ENCODE measurements at regions not wholly inside any gene's neighbourhood (a gene's known extent, or its start where the extent isn't known, plus 50 kb on each side); places are given as distances from the start of the nearest gene placed in this dataset.

DNA sequence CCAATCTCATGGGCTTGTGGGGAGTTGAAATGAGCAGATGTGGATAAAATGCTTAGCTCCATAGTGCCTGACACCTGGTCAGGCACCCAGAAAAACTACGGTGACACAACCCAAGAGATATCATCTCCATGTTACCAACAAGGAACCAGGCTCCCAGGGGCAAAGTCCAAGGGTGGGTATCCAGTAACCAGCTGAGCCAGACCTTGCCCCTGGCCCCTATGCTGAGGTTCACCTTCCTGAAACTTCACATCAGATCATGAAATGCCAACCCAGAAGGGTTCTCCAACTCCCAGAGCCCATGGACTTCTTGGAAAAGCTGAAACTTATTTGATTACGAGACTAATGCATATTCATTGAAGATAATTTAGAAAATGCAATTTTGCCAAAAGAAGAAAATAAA is 141.8 kb upstream of the KCNG1 start:
- TF ChIP-seq, protein P1, sequence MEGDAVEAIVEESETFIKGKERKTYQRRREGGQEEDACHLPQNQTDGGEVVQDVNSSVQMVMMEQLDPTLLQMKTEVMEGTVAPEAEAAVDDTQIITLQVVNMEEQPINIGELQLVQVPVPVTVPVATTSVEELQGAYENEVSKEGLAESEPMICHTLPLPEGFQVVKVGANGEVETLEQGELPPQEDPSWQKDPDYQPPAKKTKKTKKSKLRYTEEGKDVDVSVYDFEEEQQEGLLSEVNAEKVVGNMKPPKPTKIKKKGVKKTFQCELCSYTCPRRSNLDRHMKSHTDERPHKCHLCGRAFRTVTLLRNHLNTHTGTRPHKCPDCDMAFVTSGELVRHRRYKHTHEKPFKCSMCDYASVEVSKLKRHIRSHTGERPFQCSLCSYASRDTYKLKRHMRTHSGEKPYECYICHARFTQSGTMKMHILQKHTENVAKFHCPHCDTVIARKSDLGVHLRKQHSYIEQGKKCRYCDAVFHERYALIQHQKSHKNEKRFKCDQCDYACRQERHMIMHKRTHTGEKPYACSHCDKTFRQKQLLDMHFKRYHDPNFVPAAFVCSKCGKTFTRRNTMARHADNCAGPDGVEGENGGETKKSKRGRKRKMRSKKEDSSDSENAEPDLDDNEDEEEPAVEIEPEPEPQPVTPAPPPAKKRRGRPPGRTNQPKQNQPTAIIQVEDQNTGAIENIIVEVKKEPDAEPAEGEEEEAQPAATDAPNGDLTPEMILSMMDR (IDR thresholded peaks at IDR 0.05) = no peak
- no peak for TF ChIP-seq EZH2 (IDR thresholded peaks at IDR 0.05; ENCODE audit: borderline replicate concordance, insufficient read depth, low read depth, low read length, poor library complexity, severe bottlenecking)
